Loucy (cell line): ENCODE measurements at regions not wholly inside any gene's neighbourhood (a gene's known extent, or its start where the extent isn't known, plus 50 kb on each side); places are given as distances from the start of the nearest gene placed in this dataset.
"Not testable (repeated sequence)": the region's sequence is repeated elsewhere in the genome, so short reads cannot be mapped to it uniquely, and the experiment has no call there.

Experiments
- H2AFZ ChIP-seq: fragments of 200-600 bp; sonication (generic); 2 replicates; pipeline ENCODE4 v1.6.0; 2016; ENCODE audit warnings: antibody characterized with exemption, mild to moderate bottlenecking, low read length, moderate library complexity
- H3F3A ChIP-seq: fragments of 200-600 bp; 2 replicates; pipeline ENCODE4 v1.6.0; 2016; ENCODE audit warnings: antibody characterized with exemption, low read depth, mild to moderate bottlenecking
- H3K27me3 ChIP-seq: fragments of 200-600 bp; sonication (generic); 2 replicates; pipeline ENCODE4 v1.6.1; 2014; ENCODE audit warnings: low read length, mild to moderate bottlenecking; ENCODE audit not compliant: insufficient read depth, poor library complexity, severe bottlenecking
- H3K36me3 ChIP-seq: fragments of 200-600 bp; sonication (generic); 2 replicates; pipeline ENCODE4 v1.6.1; 2016; ENCODE audit warnings: low read length; ENCODE audit not compliant: insufficient read depth
- H3K4me1 ChIP-seq: fragments of 200-600 bp; sonication (generic); 2 replicates; pipeline ENCODE4 v1.5.1; 2014; ENCODE audit warnings: low read length, mild to moderate bottlenecking; ENCODE audit not compliant: insufficient read depth, poor library complexity, severe bottlenecking
- H3K4me2 ChIP-seq: fragments of 200-600 bp; sonication (generic); 2 replicates; pipeline ENCODE4 v1.6.0; 2014; ENCODE audit warnings: antibody characterized with exemption, low read length, low read depth, mild to moderate bottlenecking; ENCODE audit not compliant: poor library complexity, severe bottlenecking
- H3K4me3 ChIP-seq: fragments of 200-600 bp; sonication (generic); 2 replicates; pipeline ENCODE4 v1.5.1; 2014; ENCODE audit warnings: low read length, mild to moderate bottlenecking, mixed read lengths; ENCODE audit not compliant: poor library complexity, severe bottlenecking
- H3K79me2 ChIP-seq: fragments of 200-600 bp; sonication (generic); 2 replicates; pipeline ENCODE4 v1.6.1; 2014; ENCODE audit warnings: low read length; ENCODE audit not compliant: insufficient read depth
- H3K9ac ChIP-seq: fragments of 200-600 bp; sonication (generic); 2 replicates; pipeline ENCODE4 v1.6.0; 2014; ENCODE audit warnings: mild to moderate bottlenecking, low read depth, low read length, moderate library complexity; ENCODE audit not compliant: poor library complexity, severe bottlenecking
- H3K9me2 ChIP-seq: fragments of 200-600 bp; sonication (generic); replicated peaks from 2 replicates; pipeline ENCODE4 v1.6.1; 2016; ENCODE audit warnings: low read depth, low read length, mixed read lengths
- H3K9me3 ChIP-seq: fragments of 200-600 bp; sonication (generic); 2 replicates; pipeline ENCODE4 v1.6.1; 2014; ENCODE audit warnings: mild to moderate bottlenecking, antibody characterized with exemption, low read length, low read depth; ENCODE audit not compliant: insufficient read depth
- H4K20me1 ChIP-seq: fragments of 200-600 bp; sonication (generic); 2 replicates; pipeline ENCODE4 v1.6.0; 2014; ENCODE audit warnings: antibody characterized with exemption, low read length, mild to moderate bottlenecking; ENCODE audit not compliant: insufficient read depth, poor library complexity, severe bottlenecking
- CTCF ChIP-seq: fragments of 200-600 bp; sonication (generic); conservative IDR thresholded peaks from 2 replicates; pipeline ENCODE4 v1.5.1; 2014; ENCODE audit warnings: mild to moderate bottlenecking, antibody characterized with exemption, low read length

DNA sequence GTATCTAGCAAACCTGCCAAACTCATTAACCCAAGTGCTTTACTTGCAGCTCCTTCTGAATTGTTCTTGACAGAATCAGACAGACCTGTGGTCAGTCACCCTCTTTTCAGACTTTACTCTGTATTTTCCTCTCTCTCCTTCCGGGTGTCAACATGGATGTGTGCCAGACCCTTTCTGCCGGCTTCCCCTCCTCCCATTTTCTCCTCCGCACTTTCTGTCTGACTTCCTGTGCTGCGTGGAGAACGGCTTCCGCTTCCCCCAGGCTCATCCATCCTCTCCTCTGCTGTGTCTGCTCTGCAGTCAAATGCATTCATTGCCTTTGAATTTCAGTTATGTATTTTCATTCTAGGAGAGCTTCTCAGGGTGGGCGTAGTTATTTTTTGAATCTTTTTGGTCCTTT lies 53.3 kb upstream of the LRPAP1 start:
- not testable (repeated sequence) for H3K9me3 ChIP-seq, H3K9ac ChIP-seq, H3K4me3 ChIP-seq, H2AFZ ChIP-seq, H4K20me1 ChIP-seq, H3F3A ChIP-seq, H3K27me3 ChIP-seq, H3K4me1 ChIP-seq, H3K79me2 ChIP-seq, H3K36me3 ChIP-seq, H3K4me2 ChIP-seq, H3K9me2 ChIP-seq

DNA sequence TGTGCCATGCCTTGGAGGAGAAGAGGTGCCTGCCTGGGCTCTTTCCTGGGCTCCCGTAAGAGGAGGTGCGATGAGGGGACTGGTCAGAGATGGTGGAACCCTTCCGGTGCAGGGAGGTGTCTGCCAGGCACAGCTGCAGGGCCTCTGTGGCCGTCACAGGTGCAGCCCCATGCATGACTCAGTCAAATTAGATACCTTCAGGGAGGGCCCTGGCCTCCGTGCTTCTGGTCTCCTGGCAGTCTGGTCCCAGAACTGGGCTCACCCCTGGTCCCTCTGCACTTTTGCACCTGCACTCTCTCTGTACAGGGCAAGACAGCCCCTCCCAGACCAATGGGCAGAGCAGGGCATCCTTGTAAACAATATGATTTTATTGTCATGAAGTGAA lies 49.9 kb upstream of the LRPAP1 start:
- Histone ChIP-seq H3K36me3 (no peaks in the 10 kb centered on the region), H3K4me1 (no peaks in the 10 kb centered on the region), H2AFZ (no peak overlapping the region), H3K4me3 (no peak overlapping the region), H3K9me3 (no peaks in the 10 kb centered on the region), H3F3A (no peaks in the 10 kb centered on the region), H3K27me3 (no peaks in the 10 kb centered on the region), H3K4me2 (no peak overlapping the region), H3K9me2 (no peaks in the 10 kb centered on the region), H4K20me1 (no peaks in the 10 kb centered on the region), H3K79me2 (no peaks in the 10 kb centered on the region), H3K9ac (no peak overlapping the region)
- no peak for TF ChIP-seq CTCF
